ENCODE measurements at regions not wholly inside any gene's neighbourhood (a gene's known extent, or its start where the extent isn't known, plus 50 kb on each side); places are given as distances from the start of the nearest gene placed in this dataset.

DNA sequence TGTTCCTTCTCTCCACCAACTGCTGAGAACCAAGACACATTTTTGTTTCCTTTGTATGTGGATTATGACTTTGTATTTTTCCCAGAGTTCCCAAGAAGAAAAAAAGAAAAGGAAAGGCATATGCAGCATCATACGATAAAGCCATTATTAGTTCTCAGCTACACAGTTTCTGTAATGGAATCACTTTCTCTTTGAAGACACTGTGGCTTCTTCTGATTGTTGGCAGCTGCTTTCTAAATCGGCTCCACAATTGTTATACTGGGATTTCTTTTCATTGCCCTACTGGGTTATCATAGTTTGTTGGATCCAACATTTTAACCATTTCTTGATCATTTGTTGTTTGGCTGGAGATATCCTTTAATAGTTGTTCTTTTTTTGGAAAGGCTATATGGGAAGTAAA, 89.5 kb upstream of the HIVEP3 start:
- Histone ChIP-seq H3K4me1 (ENCODE audit: control insufficient read depth in 1 of 2, insufficient read depth in 2 of 2, low read length in 2 of 2) (peaks cover 9 to 10% of the 10 kb centered on the region in 2 experiments), H3K9ac (ENCODE audit: low read length) (no peak overlapping the region), H3K9me2 (ENCODE audit: insufficient read depth) (no peaks in the 10 kb centered on the region), H3K36me3 (ENCODE audit: control insufficient read depth in 1 of 2, insufficient read depth in 2 of 2, low read length in 2 of 2) (no peaks in the 10 kb centered on the region), H3K79me2 (ENCODE audit: insufficient read depth, low read length) (no peaks in the 10 kb centered on the region), H3K4me3 (replicated peaks in 1 of 2; ENCODE audit: low read depth in 1 of 2, low read length in 2 of 2) (no peak overlapping the region), H3K27ac (ENCODE audit: low read depth, low read length) (no peak overlapping the region), H3K4me2 (ENCODE audit: low read length) (no peak overlapping the region), H3K27me3 (ENCODE audit: insufficient read depth, low read length) (no peaks in the 10 kb centered on the region), H4K20me1 (ENCODE audit: insufficient read depth) (no peaks in the 10 kb centered on the region), H2AFZ (ENCODE audit: low read depth, low read length, poor library complexity, severe bottlenecking) (no peak overlapping the region), H3K9me3 (ENCODE audit: control insufficient read depth in 1 of 2, insufficient read depth in 1 of 2, low read depth in 1 of 2, low read length in 2 of 2) (no peaks in the 10 kb centered on the region)
- intact Hi-C loops (cut with micrococcal nuclease): no loop called here
- BruUV-seq (replicated peaks): no TSS peak
- DNase-seq (ENCODE audit: low read depth, low spot score): no peak
- POLR2A ChIA-PET: no interaction called here
- no peak for TF ChIP-seq EZH2 (IDR thresholded peaks at IDR 0.05)
- no peak for TF ChIP-seq EGR1 (IDR thresholded peaks at IDR 0.05; ENCODE audit: low read depth)
- TF ChIP-seq ZNF274 (IDR thresholded peaks at IDR 0.05; ENCODE audit: low read depth, low read length): no peak
- TF ChIP-seq JUND (IDR thresholded peaks at IDR 0.05): no peak
- no peak for TF ChIP-seq TCF7L2 (IDR thresholded peaks at IDR 0.05; ENCODE audit: borderline replicate concordance, extremely low read depth, insufficient read depth, insufficient read length)
- no peak for TF ChIP-seq ZFX (IDR thresholded peaks at IDR 0.05)
- TF ChIP-seq, protein P1, sequence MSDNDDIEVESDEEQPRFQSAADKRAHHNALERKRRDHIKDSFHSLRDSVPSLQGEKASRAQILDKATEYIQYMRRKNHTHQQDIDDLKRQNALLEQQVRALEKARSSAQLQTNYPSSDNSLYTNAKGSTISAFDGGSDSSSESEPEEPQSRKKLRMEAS (IDR thresholded peaks at IDR 0.05): no peak
- TF ChIP-seq CEBPB (IDR thresholded peaks at IDR 0.05; ENCODE audit: low read depth): no peak
- no peak for TF ChIP-seq SRF (IDR thresholded peaks at IDR 0.05; ENCODE audit: low read depth)
- TF ChIP-seq FOSL1 (IDR thresholded peaks at IDR 0.05; ENCODE audit: low read depth): no peak
- TF ChIP-seq, protein P2, sequence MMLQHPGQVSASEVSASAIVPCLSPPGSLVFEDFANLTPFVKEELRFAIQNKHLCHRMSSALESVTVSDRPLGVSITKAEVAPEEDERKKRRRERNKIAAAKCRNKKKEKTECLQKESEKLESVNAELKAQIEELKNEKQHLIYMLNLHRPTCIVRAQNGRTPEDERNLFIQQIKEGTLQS (IDR thresholded peaks at IDR 0.05): no peak
- TF ChIP-seq, protein P3, sequence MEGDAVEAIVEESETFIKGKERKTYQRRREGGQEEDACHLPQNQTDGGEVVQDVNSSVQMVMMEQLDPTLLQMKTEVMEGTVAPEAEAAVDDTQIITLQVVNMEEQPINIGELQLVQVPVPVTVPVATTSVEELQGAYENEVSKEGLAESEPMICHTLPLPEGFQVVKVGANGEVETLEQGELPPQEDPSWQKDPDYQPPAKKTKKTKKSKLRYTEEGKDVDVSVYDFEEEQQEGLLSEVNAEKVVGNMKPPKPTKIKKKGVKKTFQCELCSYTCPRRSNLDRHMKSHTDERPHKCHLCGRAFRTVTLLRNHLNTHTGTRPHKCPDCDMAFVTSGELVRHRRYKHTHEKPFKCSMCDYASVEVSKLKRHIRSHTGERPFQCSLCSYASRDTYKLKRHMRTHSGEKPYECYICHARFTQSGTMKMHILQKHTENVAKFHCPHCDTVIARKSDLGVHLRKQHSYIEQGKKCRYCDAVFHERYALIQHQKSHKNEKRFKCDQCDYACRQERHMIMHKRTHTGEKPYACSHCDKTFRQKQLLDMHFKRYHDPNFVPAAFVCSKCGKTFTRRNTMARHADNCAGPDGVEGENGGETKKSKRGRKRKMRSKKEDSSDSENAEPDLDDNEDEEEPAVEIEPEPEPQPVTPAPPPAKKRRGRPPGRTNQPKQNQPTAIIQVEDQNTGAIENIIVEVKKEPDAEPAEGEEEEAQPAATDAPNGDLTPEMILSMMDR (IDR thresholded peaks at IDR 0.05 in 2 of 3, conservative IDR thresholded peaks at IDR 0.05 in 1 of 3; ENCODE audit: borderline replicate concordance in 1 of 3, insufficient read depth in 1 of 3, low read depth in 2 of 3, low read length in 2 of 3): no peak
- CTCF ChIA-PET: no interaction called here
- ATAC-seq: no peak
- RAD21 ChIA-PET (ENCODE audit: low non-redundant PET in 1 of 2, low total read pairs in 2 of 2, uncharacterized antibody in 2 of 2, unreplicated experiment in 2 of 2): no interaction called here
